ENCODE measurements at regions not wholly inside any gene's neighbourhood (a gene's known extent, or its start where the extent isn't known, plus 50 kb on each side); places are given as distances from the start of the nearest gene placed in this dataset.

DNA sequence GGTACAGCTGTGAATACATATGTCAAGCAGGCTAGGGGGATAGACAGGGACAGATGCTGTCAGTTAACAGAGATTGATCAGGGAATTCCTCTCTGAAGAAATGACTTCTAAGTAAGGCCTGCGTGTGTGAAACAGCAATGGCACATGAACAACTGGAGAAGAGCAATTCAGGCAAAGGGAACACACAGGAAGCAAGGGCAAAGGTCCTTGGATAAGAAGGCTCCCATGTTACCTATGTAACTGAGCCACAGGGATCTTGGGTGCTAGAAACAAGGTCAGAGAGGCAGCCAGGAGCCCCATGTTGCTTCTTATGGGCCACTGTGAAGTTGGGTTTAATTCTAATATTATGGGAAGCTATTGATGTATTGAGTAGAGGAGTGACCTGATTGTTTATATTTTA is 373.7 kb upstream of the ACVR2A start:
- Histone ChIP-seq H3K27me3 (ENCODE audit: insufficient read depth, low read length) (no peaks in the 10 kb centered on the region), H2AFZ (ENCODE audit: low read depth, low read length, poor library complexity, severe bottlenecking) (no peak overlapping the region), H3K4me3 (replicated peaks in 1 of 2; ENCODE audit: low read depth in 1 of 2, low read length in 2 of 2) (no peak overlapping the region), H3K27ac (ENCODE audit: low read depth, low read length) (no peak overlapping the region), H4K20me1 (ENCODE audit: insufficient read depth) (no peaks in the 10 kb centered on the region), H3K79me2 (ENCODE audit: insufficient read depth, low read length) (no peaks in the 10 kb centered on the region), H3K4me1 (ENCODE audit: control insufficient read depth in 1 of 2, insufficient read depth in 2 of 2, low read length in 2 of 2) (no peaks in the 10 kb centered on the region), H3K9me2 (ENCODE audit: insufficient read depth) (no peaks in the 10 kb centered on the region), H3K9me3 (ENCODE audit: control insufficient read depth in 1 of 2, insufficient read depth in 1 of 2, low read depth in 1 of 2, low read length in 2 of 2) (no peaks in the 10 kb centered on the region), H3K9ac (ENCODE audit: low read length) (no peak overlapping the region), H3K36me3 (ENCODE audit: control insufficient read depth in 1 of 2, insufficient read depth in 2 of 2, low read length in 2 of 2) (no peaks in the 10 kb centered on the region), H3K4me2 (ENCODE audit: low read length) (no peak overlapping the region)
- ChIA-PET RAD21 (ENCODE audit: low non-redundant PET in 1 of 2, low total read pairs in 2 of 2, uncharacterized antibody in 2 of 2, unreplicated experiment in 2 of 2) (no interaction called here), CTCF (no interaction called here), POLR2A (no interaction called here)
- ATAC-seq (no peak), DNase-seq (ENCODE audit: low read depth, low spot score) (no peak)
- intact Hi-C loops (cut with micrococcal nuclease): no loop called here
- no TSS peak for BruUV-seq (replicated peaks)
- TF ChIP-seq EGR1 (IDR thresholded peaks at IDR 0.05; ENCODE audit: low read depth): no peak
- no peak for TF ChIP-seq FOSL1 (IDR thresholded peaks at IDR 0.05; ENCODE audit: low read depth)
- TF ChIP-seq, protein P1, sequence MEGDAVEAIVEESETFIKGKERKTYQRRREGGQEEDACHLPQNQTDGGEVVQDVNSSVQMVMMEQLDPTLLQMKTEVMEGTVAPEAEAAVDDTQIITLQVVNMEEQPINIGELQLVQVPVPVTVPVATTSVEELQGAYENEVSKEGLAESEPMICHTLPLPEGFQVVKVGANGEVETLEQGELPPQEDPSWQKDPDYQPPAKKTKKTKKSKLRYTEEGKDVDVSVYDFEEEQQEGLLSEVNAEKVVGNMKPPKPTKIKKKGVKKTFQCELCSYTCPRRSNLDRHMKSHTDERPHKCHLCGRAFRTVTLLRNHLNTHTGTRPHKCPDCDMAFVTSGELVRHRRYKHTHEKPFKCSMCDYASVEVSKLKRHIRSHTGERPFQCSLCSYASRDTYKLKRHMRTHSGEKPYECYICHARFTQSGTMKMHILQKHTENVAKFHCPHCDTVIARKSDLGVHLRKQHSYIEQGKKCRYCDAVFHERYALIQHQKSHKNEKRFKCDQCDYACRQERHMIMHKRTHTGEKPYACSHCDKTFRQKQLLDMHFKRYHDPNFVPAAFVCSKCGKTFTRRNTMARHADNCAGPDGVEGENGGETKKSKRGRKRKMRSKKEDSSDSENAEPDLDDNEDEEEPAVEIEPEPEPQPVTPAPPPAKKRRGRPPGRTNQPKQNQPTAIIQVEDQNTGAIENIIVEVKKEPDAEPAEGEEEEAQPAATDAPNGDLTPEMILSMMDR (IDR thresholded peaks at IDR 0.05 in 2 of 3, conservative IDR thresholded peaks at IDR 0.05 in 1 of 3; ENCODE audit: borderline replicate concordance in 1 of 3, insufficient read depth in 1 of 3, low read depth in 2 of 3, low read length in 2 of 3): no peak
- no peak for TF ChIP-seq SP1 (IDR thresholded peaks at IDR 0.05; ENCODE audit: low read depth)
- TF ChIP-seq EZH2phosphoT487 (IDR thresholded peaks at IDR 0.05; ENCODE audit: borderline replicate concordance): no peak
- TF ChIP-seq SIN3A (IDR thresholded peaks at IDR 0.05; ENCODE audit: low read depth): no peak
- TF ChIP-seq, protein P2, sequence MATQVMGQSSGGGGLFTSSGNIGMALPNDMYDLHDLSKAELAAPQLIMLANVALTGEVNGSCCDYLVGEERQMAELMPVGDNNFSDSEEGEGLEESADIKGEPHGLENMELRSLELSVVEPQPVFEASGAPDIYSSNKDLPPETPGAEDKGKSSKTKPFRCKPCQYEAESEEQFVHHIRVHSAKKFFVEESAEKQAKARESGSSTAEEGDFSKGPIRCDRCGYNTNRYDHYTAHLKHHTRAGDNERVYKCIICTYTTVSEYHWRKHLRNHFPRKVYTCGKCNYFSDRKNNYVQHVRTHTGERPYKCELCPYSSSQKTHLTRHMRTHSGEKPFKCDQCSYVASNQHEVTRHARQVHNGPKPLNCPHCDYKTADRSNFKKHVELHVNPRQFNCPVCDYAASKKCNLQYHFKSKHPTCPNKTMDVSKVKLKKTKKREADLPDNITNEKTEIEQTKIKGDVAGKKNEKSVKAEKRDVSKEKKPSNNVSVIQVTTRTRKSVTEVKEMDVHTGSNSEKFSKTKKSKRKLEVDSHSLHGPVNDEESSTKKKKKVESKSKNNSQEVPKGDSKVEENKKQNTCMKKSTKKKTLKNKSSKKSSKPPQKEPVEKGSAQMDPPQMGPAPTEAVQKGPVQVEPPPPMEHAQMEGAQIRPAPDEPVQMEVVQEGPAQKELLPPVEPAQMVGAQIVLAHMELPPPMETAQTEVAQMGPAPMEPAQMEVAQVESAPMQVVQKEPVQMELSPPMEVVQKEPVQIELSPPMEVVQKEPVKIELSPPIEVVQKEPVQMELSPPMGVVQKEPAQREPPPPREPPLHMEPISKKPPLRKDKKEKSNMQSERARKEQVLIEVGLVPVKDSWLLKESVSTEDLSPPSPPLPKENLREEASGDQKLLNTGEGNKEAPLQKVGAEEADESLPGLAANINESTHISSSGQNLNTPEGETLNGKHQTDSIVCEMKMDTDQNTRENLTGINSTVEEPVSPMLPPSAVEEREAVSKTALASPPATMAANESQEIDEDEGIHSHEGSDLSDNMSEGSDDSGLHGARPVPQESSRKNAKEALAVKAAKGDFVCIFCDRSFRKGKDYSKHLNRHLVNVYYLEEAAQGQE (IDR thresholded peaks at IDR 0.05; ENCODE audit: low read depth): no peak
- no peak for TF ChIP-seq ATF3 (IDR thresholded peaks at IDR 0.05)
- no peak for TF ChIP-seq SRF (IDR thresholded peaks at IDR 0.05; ENCODE audit: low read depth)
- no peak for TF ChIP-seq POLR2A (IDR thresholded peaks at IDR 0.05; ENCODE audit: borderline replicate concordance, extremely low read depth, insufficient read depth, insufficient read length)
